GM18517 (cell line): ENCODE measurements at regions not wholly inside any gene's neighbourhood (a gene's known extent, or its start where the extent isn't known, plus 50 kb on each side); places are given as distances from the start of the nearest gene placed in this dataset.
"Not testable (repeated sequence)": the region's sequence is repeated elsewhere in the genome, so short reads cannot be mapped to it uniquely, and the experiment has no call there.

Experiments used
- ATAC-seq: cut with Tn5 transposase; IDR thresholded peaks from one replicate; pipeline ENCODE4 v1.9.1; 2021; ENCODE audit warnings: mild to moderate bottlenecking, moderate library complexity; ENCODE audit not compliant: unreplicated experiment

DNA sequence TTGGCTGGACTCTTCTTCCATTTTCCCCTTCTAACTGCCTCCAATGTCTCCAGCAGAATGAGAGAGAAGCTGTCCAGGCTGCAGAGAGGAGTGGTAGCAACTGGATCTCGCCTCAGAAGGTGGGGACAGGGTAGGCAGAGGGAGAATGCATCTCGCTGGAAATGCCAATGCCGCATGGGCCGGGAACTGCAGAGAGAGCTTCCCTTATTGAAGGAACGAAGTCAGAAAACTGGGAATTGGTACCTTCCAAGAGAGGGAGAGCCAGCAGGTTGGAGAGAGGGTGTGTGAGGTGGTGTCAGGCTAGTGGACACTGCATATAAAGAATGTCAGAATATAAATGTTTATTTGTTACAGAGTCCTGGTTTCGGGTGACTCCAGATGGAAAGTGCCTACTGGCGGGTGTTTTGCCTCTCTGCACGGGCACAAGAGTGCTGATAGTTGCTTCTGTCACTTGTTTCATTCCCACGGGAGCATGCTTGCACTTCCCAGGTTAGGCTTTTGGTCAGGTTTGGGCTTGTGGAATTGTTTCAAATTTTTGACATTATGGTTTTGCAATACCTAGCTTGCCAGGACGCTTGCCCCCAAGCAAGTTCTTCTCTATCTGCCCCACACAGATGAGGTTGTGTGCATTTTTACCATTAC is 156.8 kb upstream of the STS start:
- ATAC-seq = no peak

DNA sequence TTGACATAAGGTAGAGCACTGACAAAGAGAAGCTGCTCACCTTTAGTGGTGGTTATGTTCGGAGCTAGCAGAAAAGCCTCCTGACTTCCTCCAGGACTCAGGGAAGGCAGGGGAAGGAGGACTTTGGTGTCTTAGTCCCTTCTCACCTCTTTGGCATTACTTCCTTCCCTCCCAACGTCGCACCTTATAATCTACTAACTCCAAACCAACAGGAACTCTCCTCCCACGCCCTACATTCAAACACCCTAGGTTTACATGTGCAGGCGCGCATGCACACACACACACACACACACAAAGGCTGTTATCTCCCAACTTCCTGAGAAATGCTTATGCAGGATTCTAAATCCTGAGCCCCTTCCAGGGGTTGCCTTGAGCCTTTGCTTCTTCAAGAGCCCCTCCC is 157.7 kb upstream of the STS start:
- no peak for ATAC-seq

DNA sequence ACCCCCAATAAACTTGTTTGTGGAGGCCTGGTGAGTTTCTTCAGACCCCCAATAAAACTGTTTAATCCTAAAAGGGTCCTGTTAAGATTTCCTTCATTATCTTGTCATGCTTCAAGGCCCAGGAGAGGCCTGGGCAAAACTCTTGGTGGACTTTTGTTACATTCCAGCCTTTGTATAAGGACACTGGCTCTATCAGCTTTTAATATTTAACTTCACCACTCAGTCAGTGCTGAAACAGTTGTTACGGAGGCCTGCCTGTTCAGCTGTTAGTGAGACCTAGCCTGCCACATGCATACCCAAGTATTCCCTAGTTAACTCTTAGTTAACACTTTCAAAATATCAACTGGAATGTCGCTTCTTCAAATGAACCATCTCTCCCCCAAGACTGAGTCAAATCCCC is 158.8 kb upstream of the STS start:
- not testable (repeated sequence) for ATAC-seq

DNA sequence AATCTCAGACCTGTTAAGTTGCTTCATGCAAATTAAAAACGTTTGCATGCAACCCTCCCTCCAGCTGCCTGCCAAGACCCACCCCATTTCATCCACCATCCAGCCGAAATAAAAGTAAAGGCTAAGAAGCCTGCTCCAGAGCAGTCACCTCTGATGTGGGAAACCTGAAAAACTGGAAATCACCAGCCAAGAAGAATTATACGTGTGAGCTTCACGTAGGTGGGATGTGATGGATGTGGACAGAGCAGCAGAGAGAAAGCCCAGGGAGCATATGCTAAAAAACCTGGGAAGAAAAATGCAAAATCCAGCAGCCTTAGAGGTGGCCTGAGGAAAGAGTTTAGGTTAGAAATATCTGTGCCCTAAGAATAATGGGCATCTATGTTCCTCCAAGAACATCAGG is 160.6 kb upstream of the STS start:
- no peak for ATAC-seq

DNA sequence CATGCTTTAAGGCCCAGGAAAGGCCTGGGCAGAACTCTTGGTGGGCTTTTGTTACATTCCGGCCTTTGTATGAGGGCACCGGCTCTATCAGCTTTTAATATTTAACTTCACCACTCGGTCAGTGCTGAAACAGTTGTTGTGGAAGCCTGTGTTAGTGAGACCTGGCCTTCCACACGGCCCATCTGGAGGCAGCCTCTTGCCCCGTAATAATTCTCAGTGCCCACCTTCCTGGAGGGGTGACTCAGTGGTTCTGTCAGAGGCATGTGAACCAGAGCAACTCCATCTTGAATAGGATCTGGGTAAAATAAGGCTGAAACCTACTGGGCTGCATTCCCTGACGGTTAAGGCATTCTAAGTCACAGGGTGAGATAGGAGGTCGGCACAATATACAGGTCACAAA is 162.0 kb upstream of the STS start:
- ATAC-seq = no peak

DNA sequence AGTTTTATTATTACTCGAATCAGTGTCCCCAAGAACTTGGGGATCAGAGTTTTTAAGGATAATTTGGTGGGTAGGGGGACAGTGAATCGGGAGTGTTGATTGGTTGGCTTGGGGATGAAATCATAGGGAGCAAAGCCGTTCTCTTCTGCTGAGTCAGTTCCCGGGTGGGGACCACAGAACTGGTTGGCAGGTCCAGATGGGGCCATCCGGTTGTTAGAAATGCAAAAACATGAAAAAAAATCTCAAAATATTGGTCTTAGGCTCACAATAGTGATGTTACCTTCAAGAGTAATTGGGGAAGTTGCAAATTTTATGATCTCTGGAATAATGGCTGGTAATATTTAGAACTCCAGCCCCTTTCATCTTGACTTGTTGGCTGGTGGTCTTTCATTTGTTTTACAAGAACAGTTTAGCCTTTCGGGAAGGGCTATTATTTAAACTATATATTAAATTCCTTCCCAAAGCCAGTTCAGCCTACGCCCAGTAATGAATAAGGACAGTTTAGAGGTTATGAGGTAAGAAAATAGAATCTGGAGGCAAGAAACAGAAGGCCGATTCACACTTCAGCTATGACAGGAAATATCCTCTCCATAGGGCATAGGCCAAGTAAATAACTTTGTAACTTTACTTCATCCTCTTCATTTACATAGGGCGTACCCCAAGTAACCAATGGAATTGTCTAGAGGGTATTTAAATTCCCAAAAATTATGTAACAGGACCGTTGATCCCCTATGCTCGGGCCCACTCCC is 164.1 kb upstream of the STS start:
- ATAC-seq = no peak

DNA sequence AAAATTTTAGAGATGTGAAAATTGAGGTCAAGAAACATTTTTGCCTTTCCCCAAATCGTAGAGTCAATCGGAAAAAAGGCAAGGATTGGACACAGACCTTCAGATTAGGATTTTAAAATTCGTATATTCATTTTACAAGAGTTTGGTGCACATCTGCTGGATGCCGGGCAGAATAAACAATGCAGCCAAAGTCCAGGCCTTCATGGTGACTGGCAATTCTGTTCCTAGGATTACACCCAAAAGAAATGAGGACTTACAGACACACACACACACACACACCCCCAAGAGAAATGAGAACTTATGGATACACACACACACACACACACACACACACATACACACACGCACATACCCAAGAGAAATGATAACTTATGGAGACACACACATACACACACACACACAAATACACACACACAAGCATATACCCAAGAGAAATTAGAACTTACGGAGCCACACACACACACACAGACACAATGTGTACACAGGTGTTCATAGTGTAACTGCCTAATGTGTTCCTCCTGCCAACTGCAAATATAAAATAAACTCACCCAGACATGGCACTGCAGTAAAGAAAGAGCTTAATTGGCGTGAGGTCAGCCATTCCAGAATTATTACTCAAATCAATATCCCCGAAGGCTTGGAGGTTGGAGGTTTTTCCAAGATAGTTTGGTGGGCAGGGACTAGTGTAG is 165.7 kb upstream of the STS start:
- no peak for ATAC-seq

DNA sequence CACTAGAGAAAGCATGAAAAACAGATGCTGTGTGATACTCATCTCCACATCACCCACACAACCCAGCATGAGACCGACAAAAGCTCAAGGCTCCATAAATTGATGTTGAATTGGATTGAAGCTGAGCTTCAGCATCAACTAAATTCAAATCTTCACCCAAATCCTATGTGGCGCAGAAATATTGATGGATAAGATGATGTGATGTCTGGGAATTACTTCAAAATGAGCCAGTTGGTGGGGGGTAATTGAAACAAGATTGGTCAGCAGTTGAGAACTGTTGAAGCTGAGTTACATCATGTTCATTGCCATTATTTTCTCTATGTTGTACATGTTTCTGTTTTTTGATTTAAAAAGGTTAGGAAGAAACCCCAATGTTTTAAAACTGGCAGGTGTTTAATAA is 166.5 kb upstream of the STS start:
- ATAC-seq = no peak

DNA sequence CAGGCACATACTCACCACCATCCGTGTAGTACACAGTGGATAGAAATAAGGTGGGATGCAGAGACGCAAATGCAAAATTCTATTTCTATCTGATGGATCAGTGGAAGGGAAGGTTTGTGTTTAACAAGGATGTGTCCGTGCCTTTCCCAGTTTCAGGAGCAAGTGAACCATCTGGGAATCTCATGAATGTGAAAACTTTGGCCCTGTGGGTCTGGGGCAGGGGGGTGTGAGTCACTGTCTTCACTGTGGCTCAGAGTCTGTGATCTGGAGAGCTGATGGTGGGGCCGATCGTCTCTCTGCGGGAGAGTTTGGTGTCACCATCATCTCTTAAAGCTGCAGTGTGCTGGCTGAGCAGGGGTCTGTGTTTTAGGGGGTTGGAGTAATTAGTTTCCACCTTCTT is 179.3 kb upstream of the STS start:
- no peak for ATAC-seq

DNA sequence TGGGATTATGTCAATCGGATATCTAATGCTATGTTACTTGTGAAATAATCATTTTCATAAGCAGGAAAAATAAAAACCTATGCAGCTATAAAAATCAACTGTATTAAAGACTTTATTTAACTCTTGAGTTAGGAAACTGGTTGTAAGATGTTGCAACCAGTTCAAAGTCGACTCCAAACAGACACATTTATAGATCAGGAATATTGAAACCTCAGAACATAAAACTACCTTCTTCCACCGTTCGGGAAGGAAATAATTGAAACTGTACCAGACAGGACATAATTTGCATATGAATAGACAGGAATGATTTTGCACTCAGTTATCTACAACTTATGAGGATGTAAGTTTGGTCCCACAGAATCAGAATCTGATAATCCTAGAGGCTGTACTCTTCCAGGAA is 181.8 kb upstream of the STS start:
- ATAC-seq = no peak

DNA sequence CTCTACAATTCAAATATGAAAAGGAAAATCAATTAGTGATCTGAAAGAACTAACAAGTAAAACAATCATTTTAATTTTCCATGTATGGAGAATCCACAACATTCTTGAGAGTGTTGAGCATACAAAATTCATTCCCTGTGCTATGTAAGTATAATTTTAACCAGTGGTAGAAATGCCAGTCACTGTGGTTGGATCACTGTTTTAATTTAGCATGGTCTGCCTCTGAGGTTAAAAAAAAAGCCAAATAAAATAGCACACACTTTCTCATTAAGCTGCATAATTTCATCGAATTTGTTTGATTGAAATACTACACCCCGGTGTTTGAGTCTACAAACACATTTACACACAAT is 185.5 kb upstream of the STS start:
- ATAC-seq = no peak

DNA sequence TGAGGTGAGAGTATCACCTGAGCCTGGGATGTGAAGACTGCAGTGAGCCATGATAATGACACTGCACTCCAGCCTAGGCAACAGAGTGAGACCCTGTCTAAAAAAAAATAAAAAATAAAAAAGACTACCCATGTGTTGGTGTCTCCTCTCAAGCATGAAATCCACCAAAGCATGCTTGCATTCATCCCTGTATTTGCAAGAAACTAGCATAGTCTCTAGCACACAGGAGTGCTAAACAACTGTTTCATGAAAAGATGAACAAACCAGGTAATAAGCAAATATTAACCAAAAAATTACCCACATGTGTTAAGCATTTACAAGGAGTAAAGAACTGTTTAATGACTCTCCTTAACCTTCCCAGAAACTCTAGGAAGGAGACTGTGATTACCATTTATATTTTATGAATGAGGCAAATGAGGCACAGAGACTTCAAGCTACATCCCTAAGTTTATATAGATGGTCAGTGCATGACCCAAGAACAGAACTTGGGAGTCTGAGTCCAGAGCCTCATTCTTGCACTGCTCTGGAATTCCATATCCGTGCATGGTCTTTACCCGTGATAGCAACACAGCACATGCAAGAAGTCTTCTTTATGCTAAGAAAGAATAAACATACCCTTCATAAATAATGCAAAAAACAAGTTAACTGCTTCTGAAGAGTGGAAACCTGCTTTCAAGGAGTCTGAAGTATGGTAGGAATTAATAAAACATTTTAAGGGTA is 186.1 kb upstream of the STS start:
- no peak for ATAC-seq

DNA sequence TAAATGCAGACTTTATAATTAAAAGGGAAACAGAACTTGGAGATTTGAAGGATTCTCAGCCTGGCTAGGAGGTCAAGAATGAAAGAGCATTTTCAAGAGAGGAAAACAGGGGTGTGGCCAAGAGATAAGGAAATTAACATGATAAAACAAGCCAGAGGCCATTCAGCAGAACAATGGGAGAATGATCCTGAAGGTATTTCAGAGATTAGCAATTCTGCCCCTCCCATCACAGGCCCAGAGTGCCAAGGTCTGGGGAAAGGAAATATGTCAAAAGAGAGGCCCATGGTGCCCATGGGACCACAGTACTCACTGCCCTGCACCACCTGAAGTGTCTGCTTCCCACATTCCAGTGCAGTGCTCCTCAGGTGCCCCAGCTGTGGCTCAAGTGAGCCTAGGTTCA is 188.5 kb upstream of the STS start:
- ATAC-seq = no peak

DNA sequence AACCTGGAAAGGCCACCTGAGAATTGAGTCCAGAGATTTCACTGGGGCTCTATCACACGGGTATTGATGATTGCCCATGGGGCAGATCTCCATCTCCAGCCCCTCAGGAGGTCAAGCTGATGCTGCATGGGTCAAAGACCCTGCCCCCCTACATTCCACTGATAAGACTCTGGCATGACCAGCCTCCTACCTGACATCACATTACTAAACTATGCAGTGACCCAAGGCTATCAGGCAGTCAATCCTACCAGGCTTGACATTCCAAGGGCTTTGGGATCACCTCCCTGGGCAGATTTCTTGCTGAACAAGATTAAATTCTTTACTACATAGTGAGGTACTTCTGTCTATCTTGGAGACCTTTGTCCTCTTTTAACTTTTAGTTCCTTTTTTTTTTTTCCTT is 192.7 kb upstream of the STS start:
- ATAC-seq = no peak

DNA sequence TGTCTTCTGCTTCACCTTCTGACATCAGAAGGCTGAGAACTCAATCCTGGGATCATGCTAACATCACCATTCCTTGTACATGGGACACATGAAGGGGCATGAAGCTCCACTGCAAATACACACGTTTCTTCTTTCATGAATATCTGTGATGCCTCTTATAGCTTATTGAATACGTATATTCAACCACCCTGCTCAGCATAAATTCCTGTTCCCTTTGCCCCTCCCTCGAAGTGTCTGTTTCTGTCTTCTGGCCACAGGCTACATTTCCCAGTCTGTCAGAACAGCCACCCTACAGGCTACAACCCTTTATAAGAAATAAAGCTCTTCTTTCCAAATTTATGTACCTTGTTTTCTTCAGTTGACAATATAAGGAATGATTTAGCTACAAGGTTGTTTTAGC is 201.3 kb upstream of the STS start:
- ATAC-seq = no peak

DNA sequence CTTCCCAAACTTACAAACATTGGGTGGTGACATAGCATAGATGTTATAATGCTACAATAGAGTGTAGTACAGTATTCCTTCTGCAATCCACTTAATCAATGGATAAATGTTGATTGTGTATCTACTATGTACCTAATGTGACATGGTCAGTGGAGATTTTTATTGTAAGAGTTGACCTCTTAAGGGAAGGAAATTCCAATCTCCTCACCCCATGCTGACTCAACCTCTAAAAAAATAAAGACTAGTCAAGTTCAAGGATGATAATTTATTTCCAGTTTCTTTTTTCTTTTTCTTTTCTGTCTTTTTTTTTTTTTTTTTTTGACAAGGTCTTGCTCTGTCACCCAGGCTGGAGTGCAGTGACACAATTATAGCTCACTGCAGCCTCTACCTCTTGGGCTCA is 206.5 kb upstream of the STS start:
- no peak for ATAC-seq

DNA sequence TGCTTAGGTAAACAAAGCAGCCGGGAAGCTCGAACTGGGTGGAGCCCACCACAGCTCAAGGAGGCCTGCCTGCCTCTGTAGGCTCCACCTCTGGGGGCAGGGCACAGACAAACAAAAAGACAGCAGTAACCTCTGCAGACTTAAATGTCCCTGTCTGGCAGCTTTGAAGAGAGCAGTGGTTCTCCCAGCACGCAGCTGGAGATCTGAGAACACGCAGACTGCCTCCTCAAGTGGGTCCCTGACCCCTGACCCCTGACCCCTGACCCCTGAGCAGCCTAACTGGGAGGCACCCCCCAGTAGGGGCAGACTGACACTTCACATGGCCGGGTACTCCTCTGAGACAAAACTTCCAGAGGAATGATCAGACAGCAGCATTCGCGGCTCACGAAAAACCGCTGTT is 214.6 kb upstream of the STS start:
- not testable (repeated sequence) for ATAC-seq

DNA sequence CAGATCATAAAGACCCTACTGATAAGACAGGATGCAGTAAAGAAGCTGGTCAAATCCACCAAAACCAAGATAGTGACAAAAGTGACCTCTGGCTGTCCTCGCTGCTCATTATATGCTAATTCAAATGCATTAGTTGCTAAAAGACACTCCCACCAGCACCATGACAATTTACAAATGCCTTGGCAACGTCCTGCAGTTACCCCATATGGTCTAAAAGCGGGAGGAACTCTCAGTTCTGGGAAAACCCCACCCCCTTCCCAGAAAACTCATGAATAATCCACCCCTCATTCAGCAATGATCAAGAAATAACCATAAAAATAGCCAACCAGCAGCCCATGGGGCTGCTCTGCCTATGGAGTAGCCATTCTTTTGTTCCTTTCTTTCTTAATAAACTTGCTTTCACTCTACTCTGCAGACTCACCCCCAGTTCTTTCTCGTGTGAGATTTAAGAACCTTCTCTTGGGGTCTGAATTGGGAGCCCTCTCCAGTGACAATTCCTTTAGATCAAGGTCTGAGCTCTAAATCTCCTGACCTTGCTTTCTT is 217.1 kb upstream of the STS start:
- no peak for ATAC-seq

DNA sequence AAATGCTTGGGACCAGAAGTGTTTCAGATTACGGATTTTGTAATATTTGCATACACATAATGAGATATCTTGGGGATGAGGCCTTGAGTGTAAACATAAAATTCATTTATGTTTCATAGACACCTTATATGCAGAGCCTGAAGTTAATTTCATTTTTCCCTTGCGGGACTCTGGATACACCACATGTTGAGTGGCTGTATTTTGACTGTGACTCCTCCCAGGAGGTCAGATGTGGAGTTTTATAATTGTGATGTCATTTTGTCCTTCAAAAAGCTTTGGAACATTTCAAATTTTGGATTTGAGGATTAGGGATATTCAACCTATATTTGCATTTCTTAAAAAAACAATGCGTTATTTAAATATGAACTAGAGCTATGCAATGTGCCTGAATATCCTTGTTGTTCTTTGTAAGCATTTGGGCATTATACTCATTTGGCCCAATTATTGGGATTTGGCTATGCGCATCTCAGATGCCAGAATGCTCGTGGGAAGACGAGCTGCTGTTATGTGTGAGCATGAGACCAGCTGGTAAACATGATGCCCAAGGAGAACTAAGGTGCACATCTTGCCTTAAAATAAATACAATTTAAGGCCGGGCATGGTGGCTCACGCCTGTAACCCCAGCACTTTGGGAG is 223.0 kb upstream of the STS start:
- ATAC-seq = no peak

DNA sequence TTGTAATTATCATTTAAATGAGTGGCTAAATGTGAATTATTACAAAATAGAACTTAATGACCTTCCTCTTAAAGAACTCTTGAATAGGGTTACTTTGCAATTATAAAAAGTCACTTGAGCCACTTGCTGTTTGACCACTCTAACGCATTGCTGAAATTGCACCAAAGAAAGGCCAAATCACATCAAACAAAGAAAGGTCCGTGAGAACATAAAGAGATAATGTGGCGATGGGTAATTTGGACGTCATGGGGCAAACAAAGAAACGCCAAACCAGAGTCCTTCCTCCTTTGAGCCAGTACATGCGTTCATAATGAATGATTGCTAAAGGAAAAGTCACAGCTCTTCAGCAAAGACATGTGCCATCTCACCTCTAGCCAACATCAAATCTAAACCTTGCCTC is 229.8 kb upstream of the STS start:
- no peak for ATAC-seq

DNA sequence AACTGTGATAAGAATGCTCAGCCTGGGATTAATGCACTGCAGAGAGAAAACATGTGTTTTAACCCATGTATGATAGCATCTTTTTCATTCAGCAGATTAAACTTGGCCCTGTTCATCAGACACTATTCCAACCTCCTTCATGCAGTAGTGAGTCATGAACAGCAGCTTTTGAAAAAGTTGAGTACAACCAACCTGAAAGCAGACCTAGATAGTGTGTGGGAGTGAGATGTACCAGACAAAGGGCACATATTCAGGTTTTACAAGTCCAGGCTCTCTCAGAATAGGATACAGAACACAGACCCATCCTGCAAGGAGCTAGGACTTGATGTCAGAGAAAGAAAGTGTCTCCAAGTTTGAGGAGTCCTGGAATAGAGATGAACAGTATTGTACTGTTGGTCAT is 237.3 kb upstream of the STS start:
- ATAC-seq = no peak
